HAP-1 (cell line): ENCODE measurements at regions not wholly inside any gene's neighbourhood (a gene's known extent, or its start where the extent isn't known, plus 50 kb on each side); places are given as distances from the start of the nearest gene placed in this dataset.
"Not testable (repeated sequence)": the region's sequence is repeated elsewhere in the genome, so short reads cannot be mapped to it uniquely, and the experiment has no call there.

Experiments used
- DNase-seq, 2 experiments: peaks; one replicate each; pipeline ENCODE4 v3.0.0-alpha.2; 2016 to 2020; ENCODE audit warnings: low spot score in 2 of 2
- H3K27me3 ChIP-seq: fragments of 250-450 bp; sonication (Bioruptor Pico); 2 replicates; pipeline ENCODE4 v1.5.1; 2020; ENCODE audit warnings: low read depth, mild to moderate bottlenecking, moderate library complexity
- H3K36me3 ChIP-seq: fragments of 250-450 bp; sonication (Bioruptor Pico); replicated peaks from 2 replicates; pipeline ENCODE4 v1.5.1; 2020; ENCODE audit warnings: mild to moderate bottlenecking
- H3K4me1 ChIP-seq: fragments of 250-450 bp; sonication (Bioruptor Pico); 2 replicates; pipeline ENCODE4 v1.5.1; 2020; ENCODE audit warnings: mild to moderate bottlenecking
- H3K4me3 ChIP-seq: fragments of 250-450 bp; sonication (Bioruptor Pico); 2 replicates; pipeline ENCODE4 v1.5.1; 2020; ENCODE audit warnings: mild to moderate bottlenecking, moderate library complexity
- H3K9me3 ChIP-seq: fragments of 250-450 bp; sonication (Bioruptor Pico); 2 replicates; pipeline ENCODE4 v1.5.1; 2020; ENCODE audit warnings: mild to moderate bottlenecking, moderate library complexity
- in situ Hi-C: fragments of 300-500 bp; cut with MboI; formaldehyde crosslinking; loops from 3 replicates; pipeline ENCODE4 v1.14.3; 2020; ENCODE audit warnings: low sequenced_read_pairs, inconsistent platforms, mixed read lengths

- no peaks in the 10 kb centered on the region for H3K27me3 ChIP-seq
- no peaks in the 10 kb centered on the region for H3K36me3 ChIP-seq
- H3K4me1 ChIP-seq, result no peaks in the 10 kb centered on the region
- H3K9me3 ChIP-seq, result no peaks in the 10 kb centered on the region
- DNase-seq, result no peak
- in situ Hi-C loops, result no loop called here
- H3K4me3 ChIP-seq, result no peak overlapping the region
Measured at GRCh38 chr21:28487455-28488070, 505.1 kb downstream of the LTN1 start.

GRCh38 chr21:28485301-28486022, 507.2 kb downstream of the LTN1 start:
- in situ Hi-C loops, result no loop called here
- Histone ChIP-seq H3K4me3 (no peak overlapping the region), H3K4me1 (no peaks in the 10 kb centered on the region), H3K9me3 (no peaks in the 10 kb centered on the region), H3K36me3 (no peaks in the 10 kb centered on the region), H3K27me3 (no peaks in the 10 kb centered on the region)
- no peak for DNase-seq

GRCh38 chr21:28483301-28484035, 509.2 kb downstream of the LTN1 start:
- Histone ChIP-seq H3K4me1 (no peaks in the 10 kb centered on the region), H3K36me3 (no peaks in the 10 kb centered on the region), H3K27me3 (no peaks in the 10 kb centered on the region), H3K4me3 (no peak overlapping the region), H3K9me3 (no peaks in the 10 kb centered on the region)
- in situ Hi-C loops, result no loop called here
- no peak for DNase-seq

GRCh38 chr21:28482657-28483056, 510.0 kb downstream of the LTN1 start:
- no peak for DNase-seq
- no peaks in the 10 kb centered on the region for H3K4me1 ChIP-seq
- H3K4me3 ChIP-seq, result no peak overlapping the region
- no peaks in the 10 kb centered on the region for H3K27me3 ChIP-seq
- in situ Hi-C loops, result no loop called here
- no peaks in the 10 kb centered on the region for H3K9me3 ChIP-seq
- H3K36me3 ChIP-seq, result no peaks in the 10 kb centered on the region

GRCh38 chr21:28480470-28480869, 512.2 kb downstream of the LTN1 start:
- in situ Hi-C loops, result no loop called here
- no peaks in the 10 kb centered on the region for H3K9me3 ChIP-seq
- no peaks in the 10 kb centered on the region for H3K36me3 ChIP-seq
- DNase-seq, result no peak
- no peaks in the 10 kb centered on the region for H3K27me3 ChIP-seq
- no peak overlapping the region for H3K4me3 ChIP-seq
- H3K4me1 ChIP-seq, result no peaks in the 10 kb centered on the region

- in situ Hi-C loops, result no loop called here
- Histone ChIP-seq H3K36me3 (no peaks in the 10 kb centered on the region), H3K27me3 (no peaks in the 10 kb centered on the region), H3K4me3 (no peak overlapping the region), H3K4me1 (no peaks in the 10 kb centered on the region), H3K9me3 (0 out of 2 replicates have a peak, but pooled peaks cover 2% of the 10 kb centered on the region)
- DNase-seq, result no peak
Measured at GRCh38 chr21:28473530-28474220, 519.0 kb downstream of the LTN1 start.

GRCh38 chr21:28472543-28472942, 520.1 kb downstream of the LTN1 start:
- in situ Hi-C loops, DNase-seq, H3K9me3 ChIP-seq, H3K4me3 ChIP-seq, H3K4me1 ChIP-seq, H3K27me3 ChIP-seq, H3K36me3 ChIP-seq: not testable (repeated sequence)

- H3K4me1 ChIP-seq, result no peaks in the 10 kb centered on the region
Measured at GRCh38 chr21:28464988-28465387, 527.7 kb downstream of the LTN1 start.

GRCh38 chr21:28464095-28464494, 528.6 kb downstream of the LTN1 start:
- Histone ChIP-seq H3K27me3 (no peaks in the 10 kb centered on the region), H3K4me3 (no peak overlapping the region), H3K9me3 (no peaks in the 10 kb centered on the region), H3K36me3 (no peaks in the 10 kb centered on the region), H3K4me1 (no peaks in the 10 kb centered on the region)
- in situ Hi-C loops, result no loop called here
- no peak for DNase-seq

More at GRCh38 chr21:28464988-28465387, 527.7 kb downstream of the LTN1 start:
- Histone ChIP-seq H3K36me3 (no peaks in the 10 kb centered on the region), H3K27me3 (no peaks in the 10 kb centered on the region), H3K9me3 (no peaks in the 10 kb centered on the region), H3K4me3 (no peak overlapping the region)
- no peak for DNase-seq
- in situ Hi-C loops, result no loop called here

- DNase-seq, result no peak
- no peaks in the 10 kb centered on the region for H3K9me3 ChIP-seq
- no peaks in the 10 kb centered on the region for H3K27me3 ChIP-seq
- H3K36me3 ChIP-seq, result no peaks in the 10 kb centered on the region
- H3K4me1 ChIP-seq, result no peaks in the 10 kb centered on the region
- in situ Hi-C loops, result no loop called here
- no peak overlapping the region for H3K4me3 ChIP-seq
Measured at GRCh38 chr21:28459193-28459592, 533.5 kb downstream of the LTN1 start.

- Histone ChIP-seq H3K36me3 (no peaks in the 10 kb centered on the region), H3K4me3 (no peak overlapping the region), H3K9me3 (no peaks in the 10 kb centered on the region), H3K27me3 (no peaks in the 10 kb centered on the region), H3K4me1 (no peaks in the 10 kb centered on the region)
- DNase-seq, result no peak
- in situ Hi-C loops, result no loop called here
Measured at GRCh38 chr21:28458446-28458845, 534.2 kb downstream of the LTN1 start.

GRCh38 chr21:28455253-28455600, 537.5 kb downstream of the LTN1 start:
- no peaks in the 10 kb centered on the region for H3K4me1 ChIP-seq
- DNase-seq, result no peak
- in situ Hi-C loops, result no loop called here
- no peaks in the 10 kb centered on the region for H3K27me3 ChIP-seq
- H3K4me3 ChIP-seq, result no peak overlapping the region
- H3K9me3 ChIP-seq, result 0 out of 2 replicates have a peak, but pooled peaks cover 3% of the 10 kb centered on the region
- no peaks in the 10 kb centered on the region for H3K36me3 ChIP-seq

GRCh38 chr21:28454564-28455252, 538.0 kb downstream of the LTN1 start:
- H3K9me3 ChIP-seq, result 0 out of 2 replicates have a peak, but pooled peaks cover 3% of the 10 kb centered on the region
- DNase-seq, result no peak
- in situ Hi-C loops, result no loop called here
- H3K27me3 ChIP-seq, result no peaks in the 10 kb centered on the region
- no peak overlapping the region for H3K4me3 ChIP-seq
- H3K36me3 ChIP-seq, result no peaks in the 10 kb centered on the region
- H3K4me1 ChIP-seq, result no peaks in the 10 kb centered on the region
